ENCODE measurements at regions not wholly inside any gene's neighbourhood (a gene's known extent, or its start where the extent isn't known, plus 50 kb on each side); places are given as distances from the start of the nearest gene placed in this dataset.

- TF ChIP-seq CTCF (IDR thresholded peaks at IDR 0.05; ENCODE audit: low read depth, low read length, poor library complexity, severe bottlenecking), result no peak
- TF ChIP-seq EZH2phosphoT487 (IDR thresholded peaks at IDR 0.05; ENCODE audit: borderline replicate concordance, low read length), result no peak
- H3K4me3 ChIP-seq (ENCODE audit: low read length), result no peak overlapping the region
- H3K79me2 ChIP-seq (ENCODE audit: control insufficient read depth, low read length), result no peaks in the 10 kb centered on the region
These were observed 281.3 kb upstream of the ARRDC4 start for GRCh38 chr15:97679106-97679688.

GRCh38 chr15:97680606-97681220, 279.8 kb upstream of the ARRDC4 start:
- H3F3A ChIP-seq (ENCODE audit: control insufficient read depth, insufficient read depth), result no peaks in the 10 kb centered on the region
- H4K20me1 ChIP-seq (ENCODE audit: control insufficient read depth, insufficient read depth, low read depth, low read length), result no peaks in the 10 kb centered on the region
- no peaks in the 10 kb centered on the region for H3K36me3 ChIP-seq (ENCODE audit: control insufficient read depth, low read length)
- H3K9me2 ChIP-seq (replicated peaks; ENCODE audit: control insufficient read depth, low read length), result no peaks in the 10 kb centered on the region
- no peaks in the 10 kb centered on the region for H3K79me2 ChIP-seq (ENCODE audit: control insufficient read depth, low read length)
- H3K4me2 ChIP-seq (ENCODE audit: low read length), result no peak overlapping the region
- H3K27ac ChIP-seq (ENCODE audit: low read depth, low read length), result no peak overlapping the region
- H3K9me3 ChIP-seq (ENCODE audit: control insufficient read depth, insufficient read depth, low read length), result no peaks in the 10 kb centered on the region
- H3K4me3 ChIP-seq (ENCODE audit: low read length), result no peak overlapping the region
- TF ChIP-seq CTCF (IDR thresholded peaks at IDR 0.05; ENCODE audit: low read depth, low read length, poor library complexity, severe bottlenecking), result no peak
- no peak for TF ChIP-seq EZH2phosphoT487 (IDR thresholded peaks at IDR 0.05; ENCODE audit: borderline replicate concordance, low read length)
- H3K4me1 ChIP-seq (ENCODE audit: control insufficient read depth, low read length), result no peaks in the 10 kb centered on the region
- H3K27me3 ChIP-seq (ENCODE audit: control insufficient read depth, low read length), result no peaks in the 10 kb centered on the region

More at GRCh38 chr15:97679106-97679688, 281.3 kb upstream of the ARRDC4 start:
- H3K4me2 ChIP-seq (ENCODE audit: low read length), result no peak overlapping the region
- H3K36me3 ChIP-seq (ENCODE audit: control insufficient read depth, low read length), result no peaks in the 10 kb centered on the region
- no peaks in the 10 kb centered on the region for H3K9me2 ChIP-seq (replicated peaks; ENCODE audit: control insufficient read depth, low read length)
- H3K27ac ChIP-seq (ENCODE audit: low read depth, low read length), result no peak overlapping the region
- no peaks in the 10 kb centered on the region for H3F3A ChIP-seq (ENCODE audit: control insufficient read depth, insufficient read depth)
- H3K27me3 ChIP-seq (ENCODE audit: control insufficient read depth, low read length), result no peaks in the 10 kb centered on the region
- H4K20me1 ChIP-seq (ENCODE audit: control insufficient read depth, insufficient read depth, low read depth, low read length), result no peaks in the 10 kb centered on the region
- H3K9me3 ChIP-seq (ENCODE audit: control insufficient read depth, insufficient read depth, low read length), result no peaks in the 10 kb centered on the region
- H3K4me1 ChIP-seq (ENCODE audit: control insufficient read depth, low read length), result no peaks in the 10 kb centered on the region

- Histone ChIP-seq H3K4me2 (ENCODE audit: low read length) (no peak overlapping the region), H3K27me3 (ENCODE audit: control insufficient read depth, low read length) (no peaks in the 10 kb centered on the region)
These were observed 276.7 kb upstream of the ARRDC4 start for GRCh38 chr15:97683831-97684230.

More at GRCh38 chr15:97683831-97684230, 276.7 kb upstream of the ARRDC4 start:
- no peak overlapping the region for H3K4me3 ChIP-seq (ENCODE audit: low read length)
- no peaks in the 10 kb centered on the region for H3F3A ChIP-seq (ENCODE audit: control insufficient read depth, insufficient read depth)
- no peaks in the 10 kb centered on the region for H4K20me1 ChIP-seq (ENCODE audit: control insufficient read depth, insufficient read depth, low read depth, low read length)
- H3K27ac ChIP-seq (ENCODE audit: low read depth, low read length), result no peak overlapping the region
- no peaks in the 10 kb centered on the region for H3K4me1 ChIP-seq (ENCODE audit: control insufficient read depth, low read length)
- no peaks in the 10 kb centered on the region for H3K36me3 ChIP-seq (ENCODE audit: control insufficient read depth, low read length)
- H3K79me2 ChIP-seq (ENCODE audit: control insufficient read depth, low read length), result no peaks in the 10 kb centered on the region
- H3K9me2 ChIP-seq (replicated peaks; ENCODE audit: control insufficient read depth, low read length), result no peaks in the 10 kb centered on the region
- no peak for TF ChIP-seq EZH2phosphoT487 (IDR thresholded peaks at IDR 0.05; ENCODE audit: borderline replicate concordance, low read length)
- no peak for TF ChIP-seq CTCF (IDR thresholded peaks at IDR 0.05; ENCODE audit: low read depth, low read length, poor library complexity, severe bottlenecking)
- H3K9me3 ChIP-seq (ENCODE audit: control insufficient read depth, insufficient read depth, low read length), result no peaks in the 10 kb centered on the region
